GM12892 (cell line): ENCODE measurements at regions not wholly inside any gene's neighbourhood (a gene's known extent, or its start where the extent isn't known, plus 50 kb on each side); places are given as distances from the start of the nearest gene placed in this dataset.

Experiments
- POLR2A ChIP-seq: IDR thresholded peaks from 2 replicates; pipeline ENCODE4 v1.6.1; 2011; ENCODE audit warnings: low read depth, low read length, control low read depth
- TAF1 ChIP-seq: IDR thresholded peaks from 2 replicates; pipeline ENCODE4 v1.6.1; 2011; ENCODE audit warnings: low read depth, mild to moderate bottlenecking, control low read depth, low read length, borderline replicate concordance

DNA sequence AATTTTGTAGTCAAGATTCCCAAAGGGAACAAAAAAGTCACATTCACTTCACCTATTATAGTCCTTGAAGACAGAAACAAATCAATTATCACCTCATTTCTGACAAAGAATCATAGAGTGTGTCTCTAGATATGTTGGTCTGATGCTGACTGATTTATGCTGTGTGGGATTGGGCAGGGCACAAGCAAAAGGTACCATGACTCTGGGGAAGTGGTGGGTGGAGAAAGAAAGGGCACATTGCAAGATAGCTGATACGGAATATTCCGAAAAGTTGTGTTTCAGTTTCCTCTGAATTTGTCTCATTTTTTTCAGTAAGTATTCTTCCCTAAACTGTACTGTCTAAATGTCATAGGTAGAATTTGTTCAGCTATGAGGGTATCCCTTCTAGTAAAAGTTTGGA, 268.0 kb downstream of the MREG start:
- TF ChIP-seq POLR2A, result no peak
- TF ChIP-seq TAF1, result no peak
